Endothelial cell of umbilical vein (primary cell): ENCODE measurements at regions not wholly inside any gene's neighbourhood (a gene's known extent, or its start where the extent isn't known, plus 50 kb on each side); places are given as distances from the start of the nearest gene placed in this dataset.

Source experiments
- BruUV-seq: library from RNA; stranded (reverse); fragments of 400-500 nt; replicated peaks from 2 replicates; lab custom pipeline; 2021; lab: Mats Ljungman, UMichigan
- CTCF ChIA-PET: fragments of 300-600, 350-600 bp; sonication (Branson Sonifier 250); formaldehyde crosslinking; loops from one replicate; lab custom pipeline; 2021; ENCODE audit warnings: antibody characterized with exemption, inconsistent platforms; lab: Charles Lee
- POLR2A ChIA-PET: fragments of 300-600, 350-600 bp; sonication (Branson Sonifier 250); formaldehyde crosslinking; loops from one replicate; lab custom pipeline; 2021; ENCODE audit warnings: antibody characterized with exemption, inconsistent platforms; lab: Charles Lee
- DNase-seq: peaks from one replicate; pipeline ENCODE4 v3.0.0-alpha.2; 2011; ENCODE audit warnings: low read depth, low spot score
- FAIRE-seq: peaks from 2 replicates; lab custom pipeline; 2011; peaks lifted over from hg19 to GRCh38; lab: Jason Lieb, UNC
- H2AFZ ChIP-seq: 2 replicates; pipeline ENCODE4 v1.6.0; 2012; ENCODE audit warnings: low read depth, low read length, control low read depth, inconsistent platforms
- H3K27ac ChIP-seq: 2 replicates; pipeline ENCODE4 v1.5.1; 2011; ENCODE audit warnings: low read depth, mild to moderate bottlenecking, control low read depth, low read length, moderate library complexity; ENCODE audit not compliant: insufficient read depth
- H3K27me3 ChIP-seq, 2 experiments: 2 replicates each; pipeline versions ENCODE4 v1.6.0 to v1.6.1; 2011; ENCODE audit warnings: low read length in 2 of 2, mixed read lengths in 1 of 2; ENCODE audit not compliant: control insufficient read depth in 2 of 2, insufficient read depth in 2 of 2
- H3K36me3 ChIP-seq, 2 experiments: 2 replicates in 1 of 2; 3 replicates in 1 of 2; pipeline ENCODE4 v1.5.1; 2011; ENCODE audit warnings: low read length in 2 of 2, mild to moderate bottlenecking in 1 of 2, moderate library complexity in 1 of 2; ENCODE audit not compliant: control insufficient read depth in 2 of 2, insufficient read depth in 2 of 2; ENCODE audit errors: extremely low read depth in 1 of 2
- H3K4me1 ChIP-seq: 3 replicates; pipeline ENCODE4 v1.5.1; 2011; ENCODE audit warnings: mild to moderate bottlenecking, low read length; ENCODE audit not compliant: control insufficient read depth, insufficient read depth; ENCODE audit errors: extremely low read depth
- H3K4me2 ChIP-seq: 2 replicates; pipeline ENCODE4 v1.6.1; 2011; ENCODE audit warnings: low read length, control low read depth, mixed read lengths; ENCODE audit not compliant: insufficient read depth
- H3K4me3 ChIP-seq, 3 experiments: fragments of 200-600 bp in 1 of 3; sonication (generic), shearing (Covaris generic) in 1 of 3; replicated peaks in 1 of 3; 2 replicates each; pipeline ENCODE4 v1.5.1; 2011 to 2016; ENCODE audit warnings: control low read depth in 3 of 3, low read length in 3 of 3, mild to moderate bottlenecking in 2 of 3, inconsistent platforms in 1 of 3, low read depth in 1 of 3, moderate library complexity in 1 of 3; ENCODE audit not compliant: insufficient read depth in 1 of 3
- H3K79me2 ChIP-seq: 2 replicates; pipeline ENCODE4 v1.6.0; 2012; ENCODE audit warnings: low read length, inconsistent platforms; ENCODE audit not compliant: control insufficient read depth, insufficient read depth
- H3K9ac ChIP-seq: replicated peaks from 2 replicates; pipeline ENCODE3; 2011; ENCODE audit warnings: low read length, control low read depth; ENCODE audit not compliant: insufficient read depth; ENCODE audit errors: extremely low read depth
- H3K9me1 ChIP-seq: replicated peaks from 3 replicates; pipeline ENCODE4 v1.6.0; 2011; ENCODE audit warnings: mild to moderate bottlenecking, low read length; ENCODE audit not compliant: control insufficient read depth, insufficient read depth; ENCODE audit errors: extremely low read depth
- H3K9me3 ChIP-seq: replicated peaks from 2 replicates; pipeline ENCODE4 v1.5.1; 2012; ENCODE audit warnings: low read length, inconsistent platforms; ENCODE audit not compliant: control insufficient read depth, insufficient read depth
- H4K20me1 ChIP-seq: replicated peaks from 2 replicates; pipeline ENCODE3; 2011; ENCODE audit warnings: mild to moderate bottlenecking, low read length; ENCODE audit not compliant: control insufficient read depth, insufficient read depth; ENCODE audit errors: extremely low read depth
- EZH2 ChIP-seq: IDR thresholded peaks from 2 replicates; pipeline ENCODE4 v1.6.1; 2012; ENCODE audit warnings: borderline replicate concordance, low read depth, mild to moderate bottlenecking, moderate library complexity, low read length, inconsistent platforms; ENCODE audit not compliant: severe bottlenecking
- FOS ChIP-seq: IDR thresholded peaks from 2 replicates; pipeline ENCODE4 v1.6.1; 2011; ENCODE audit warnings: mild to moderate bottlenecking, low read length, moderate library complexity, borderline replicate concordance; ENCODE audit not compliant: insufficient read depth
- GATA2 ChIP-seq: IDR thresholded peaks from 2 replicates; pipeline ENCODE4 v1.7.0; 2011; ENCODE audit warnings: low read depth, mild to moderate bottlenecking, moderate library complexity, mixed read lengths, low read length; ENCODE audit not compliant: insufficient read length, insufficient read depth
- JUN ChIP-seq: IDR thresholded peaks from 2 replicates; pipeline ENCODE4 v1.6.1; 2011; ENCODE audit warnings: borderline replicate concordance, low read depth; ENCODE audit not compliant: insufficient read length, insufficient read depth
- MYC ChIP-seq: IDR thresholded peaks from one replicate; pipeline ENCODE4 v1.6.1; 2011; ENCODE audit warnings: mild to moderate bottlenecking, low read depth, low read length
- POLR2A ChIP-seq: IDR thresholded peaks from 2 replicates; pipeline ENCODE4 v1.6.1; 2012; ENCODE audit warnings: low read depth, mild to moderate bottlenecking, control low read depth, low read length
- POLR2AphosphoS5 ChIP-seq: IDR thresholded peaks from 2 replicates; pipeline ENCODE4 v1.6.1; 2012; ENCODE audit warnings: low read depth, mild to moderate bottlenecking, control low read depth, low read length, moderate library complexity; ENCODE audit not compliant: insufficient read depth
- dilution Hi-C: fragments of 300-500 bp; cut with MboI; formaldehyde crosslinking; loops from one replicate; pipeline ENCODE4 v1.15.0; 2019; ENCODE audit warnings: low sequenced_read_pairs; ENCODE audit not compliant: extremely low pct_ligation_motif_present
- intact Hi-C: fragments of 100-400 bp; cut with micrococcal nuclease; formaldehyde crosslinking; loops from one replicate; pipeline ENCODE4 v1.10.0; 2022
- TF ChIP-seq, protein P1 (sequence below): IDR thresholded peaks from 2 replicates; pipeline ENCODE4 v1.6.1; 2011; ENCODE audit not compliant: insufficient read depth, insufficient read length
- TF ChIP-seq, protein P2 (sequence below), 2 donors: IDR thresholded peaks; 1 replicate in 1 of 2; 2 replicates in 1 of 2; pipeline ENCODE4 v1.5.1; 2011; ENCODE audit warnings: low read length in 2 of 2, mild to moderate bottlenecking in 2 of 2, moderate library complexity in 2 of 2, control low read depth in 1 of 2, inconsistent platforms in 1 of 2, low read depth in 1 of 2; ENCODE audit not compliant: insufficient read depth in 1 of 2; ENCODE audit errors: extremely low read depth in 1 of 2

DNA sequence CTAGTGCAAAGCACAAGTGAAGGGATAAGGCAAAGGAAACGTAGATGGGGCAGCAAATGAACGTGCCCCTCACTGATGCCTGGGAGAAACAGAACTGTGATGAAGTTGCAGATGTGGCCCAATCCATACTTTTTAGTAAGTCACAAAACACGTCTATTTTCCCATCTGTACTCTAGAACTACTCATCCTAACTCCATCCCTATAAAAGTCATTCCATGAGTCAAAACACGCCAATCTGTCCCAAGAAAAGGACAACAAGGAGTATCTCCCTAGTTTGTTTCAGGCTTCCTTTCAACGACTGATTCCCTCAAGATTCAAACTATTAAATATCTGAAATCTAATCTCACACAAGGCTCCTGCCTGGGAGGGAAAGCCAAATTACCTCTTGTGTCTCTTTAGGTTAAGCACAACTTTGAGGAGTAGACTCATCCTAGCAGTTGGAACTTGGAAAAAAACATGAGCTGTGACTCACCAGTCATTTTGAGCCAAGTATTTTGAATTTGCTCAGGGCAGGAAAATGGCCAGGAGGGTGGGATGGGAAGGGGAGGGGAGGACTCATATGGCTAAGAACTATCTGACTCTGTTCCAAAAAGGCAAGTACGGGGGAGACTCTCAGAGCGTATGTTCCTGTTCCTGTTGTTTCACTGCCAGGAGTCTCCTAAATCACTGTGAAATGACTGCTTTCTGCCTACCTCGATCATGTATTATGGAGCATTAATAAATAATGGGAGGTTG is 214.5 kb upstream of the CAMK1G start:
- H3K9me3 ChIP-seq = no peaks in the 10 kb centered on the region
- no peak overlapping the region for H3K4me2 ChIP-seq
- no peaks in the 10 kb centered on the region for H3K9me1 ChIP-seq
- POLR2A ChIA-PET = no interaction called here
- dilution Hi-C loops = no loop called here
- no TSS peak for BruUV-seq
- intact Hi-C loops = no loop called here
- no peak overlapping the region for H3K9ac ChIP-seq
- DNase-seq (no peak), FAIRE-seq (no peak)
- CTCF ChIA-PET = no interaction called here
- H3K4me1 ChIP-seq = no peaks in the 10 kb centered on the region
- H3K27me3 ChIP-seq = no peaks in the 10 kb centered on the region
- H3K27ac ChIP-seq = no peak overlapping the region
- H2AFZ ChIP-seq = no peak overlapping the region
- no peaks in the 10 kb centered on the region for H3K79me2 ChIP-seq
- no peaks in the 10 kb centered on the region for H3K36me3 ChIP-seq
- H4K20me1 ChIP-seq = no peaks in the 10 kb centered on the region
- TF ChIP-seq GATA2 (no peak), POLR2AphosphoS5 (no peak), MYC (no peak), EZH2 (no peak), JUN (no peak), FOS (no peak), POLR2A (no peak)
- TF ChIP-seq, protein P1, sequence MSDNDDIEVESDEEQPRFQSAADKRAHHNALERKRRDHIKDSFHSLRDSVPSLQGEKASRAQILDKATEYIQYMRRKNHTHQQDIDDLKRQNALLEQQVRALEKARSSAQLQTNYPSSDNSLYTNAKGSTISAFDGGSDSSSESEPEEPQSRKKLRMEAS = no peak
- TF ChIP-seq, protein P2, sequence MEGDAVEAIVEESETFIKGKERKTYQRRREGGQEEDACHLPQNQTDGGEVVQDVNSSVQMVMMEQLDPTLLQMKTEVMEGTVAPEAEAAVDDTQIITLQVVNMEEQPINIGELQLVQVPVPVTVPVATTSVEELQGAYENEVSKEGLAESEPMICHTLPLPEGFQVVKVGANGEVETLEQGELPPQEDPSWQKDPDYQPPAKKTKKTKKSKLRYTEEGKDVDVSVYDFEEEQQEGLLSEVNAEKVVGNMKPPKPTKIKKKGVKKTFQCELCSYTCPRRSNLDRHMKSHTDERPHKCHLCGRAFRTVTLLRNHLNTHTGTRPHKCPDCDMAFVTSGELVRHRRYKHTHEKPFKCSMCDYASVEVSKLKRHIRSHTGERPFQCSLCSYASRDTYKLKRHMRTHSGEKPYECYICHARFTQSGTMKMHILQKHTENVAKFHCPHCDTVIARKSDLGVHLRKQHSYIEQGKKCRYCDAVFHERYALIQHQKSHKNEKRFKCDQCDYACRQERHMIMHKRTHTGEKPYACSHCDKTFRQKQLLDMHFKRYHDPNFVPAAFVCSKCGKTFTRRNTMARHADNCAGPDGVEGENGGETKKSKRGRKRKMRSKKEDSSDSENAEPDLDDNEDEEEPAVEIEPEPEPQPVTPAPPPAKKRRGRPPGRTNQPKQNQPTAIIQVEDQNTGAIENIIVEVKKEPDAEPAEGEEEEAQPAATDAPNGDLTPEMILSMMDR (IDR thresholded peaks at IDR 0.05; ENCODE audit: extremely low read depth in 1 of 2, insufficient read depth in 1 of 2, low read depth in 1 of 2, low read length in 2 of 2) = no peak
- no peak overlapping the region for H3K4me3 ChIP-seq
